Panc1 (cell line): ENCODE measurements at regions not wholly inside any gene's neighbourhood (a gene's known extent, or its start where the extent isn't known, plus 50 kb on each side); places are given as distances from the start of the nearest gene placed in this dataset.

ENCODE experiments used
- ATAC-seq: fragments of 200-7000 bp; cut with Tn5 transposase; 2 replicates; pipeline ENCODE4 v1.9.1; 2020; ENCODE audit warnings: mild to moderate bottlenecking, moderate library complexity
- BruUV-seq: library from RNA; stranded (reverse); fragments of 400-500 nt; replicated peaks from 2 replicates; lab custom pipeline; 2021; lab: Mats Ljungman, UMichigan
- CTCF ChIA-PET: fragments of 300-600 bp; sonication (Branson Sonifier 250); formaldehyde crosslinking; loops from one replicate; lab custom pipeline; 2022; ENCODE audit warnings: antibody characterized with exemption; lab: Charles Lee
- POLR2A ChIA-PET: fragments of 300-600 bp; sonication (Branson Sonifier 250); formaldehyde crosslinking; loops from one replicate; lab custom pipeline; 2022; ENCODE audit warnings: antibody characterized with exemption; lab: Charles Lee
- DNase-seq: peaks from one replicate; pipeline ENCODE4 v3.0.0-alpha.2; 2010; ENCODE audit warnings: low read depth, low spot score
- H3K27ac ChIP-seq: 2 replicates; pipeline ENCODE4 v1.5.1; 2011; ENCODE audit warnings: mild to moderate bottlenecking, low read length, inconsistent platforms
- H3K27me3 ChIP-seq: fragments of 200-500 bp; sonication (Bioruptor generic); 2 replicates; pipeline ENCODE4 v1.6.0; 2014; ENCODE audit warnings: low read length, inconsistent platforms; ENCODE audit not compliant: control insufficient read depth, insufficient read depth
- H3K36me3 ChIP-seq: fragments of 200-500 bp; sonication (Bioruptor generic); 2 replicates; pipeline ENCODE4 v1.5.1; 2014; ENCODE audit warnings: inconsistent platforms, mild to moderate bottlenecking, low read length, moderate library complexity; ENCODE audit not compliant: control insufficient read depth, insufficient read depth
- H3K4me1 ChIP-seq: 2 replicates; pipeline ENCODE4 v1.5.1; 2011; ENCODE audit warnings: inconsistent platforms, mild to moderate bottlenecking, low read length, moderate library complexity; ENCODE audit not compliant: control insufficient read depth, insufficient read depth
- H3K4me3 ChIP-seq, 2 experiments: 2 replicates each; pipeline ENCODE4 v1.5.1; 2011 to 2012; ENCODE audit warnings: low read depth in 2 of 2, low read length in 2 of 2, mild to moderate bottlenecking in 2 of 2, inconsistent platforms in 1 of 2, moderate library complexity in 1 of 2
- H3K9me3 ChIP-seq: fragments of 200-500 bp; sonication (Bioruptor generic); 2 replicates; pipeline ENCODE4 v1.5.1; 2014; ENCODE audit warnings: low read depth, mild to moderate bottlenecking, inconsistent platforms, low read length, moderate library complexity; ENCODE audit not compliant: control insufficient read depth, insufficient read depth
- POLR2AphosphoS5 ChIP-seq: IDR thresholded peaks from 2 replicates; pipeline ENCODE4 v1.6.1; 2012; ENCODE audit warnings: mild to moderate bottlenecking, low read depth, low read length, moderate library complexity
- REST ChIP-seq, 2 experiments: IDR thresholded peaks; 2 replicates each; pipeline ENCODE4 v1.6.1; 2011 to 2012; ENCODE audit warnings: low read depth in 2 of 2, control low read depth in 1 of 2, low read length in 1 of 2, mild to moderate bottlenecking in 1 of 2, moderate library complexity in 1 of 2; ENCODE audit not compliant: insufficient read depth in 1 of 2
- SIN3A ChIP-seq: IDR thresholded peaks from 2 replicates; pipeline ENCODE4 v1.6.1; 2012; ENCODE audit warnings: low read depth, mild to moderate bottlenecking, low read length, moderate library complexity, borderline replicate concordance; ENCODE audit not compliant: insufficient read depth
- TCF7L2 ChIP-seq: IDR thresholded peaks from 2 replicates; pipeline ENCODE4 v1.6.1; 2011; ENCODE audit warnings: mild to moderate bottlenecking, low read depth, low read length, inconsistent platforms
- in situ Hi-C: cut with HindIII; loops from 2 replicates; pipeline ENCODE4 v1.10.0; 2016; ENCODE audit warnings: low sequenced_read_pairs, low pct_unique_long_range_greater_than_20kb
- intact Hi-C: fragments of 100-400 bp; cut with micrococcal nuclease; formaldehyde crosslinking; loops from one replicate; pipeline ENCODE4 v1.10.0; 2022; ENCODE audit not compliant: unreplicated experiment
- TF ChIP-seq, protein P1 (sequence below): fragments of 450-650 bp; IDR thresholded peaks from 2 replicates; pipeline ENCODE4 v1.5.1; 2017; ENCODE audit warnings: mild to moderate bottlenecking

- CTCF ChIA-PET, result no interaction called here
- no TSS peak for BruUV-seq
- H3K4me3 ChIP-seq, result no peak overlapping the region
- no peak for ATAC-seq
- no peaks in the 10 kb centered on the region for H3K4me1 ChIP-seq
- DNase-seq, result no peak
- intact Hi-C loops (no loop called here), in situ Hi-C loops (no loop called here)
- H3K27ac ChIP-seq, result no peak overlapping the region
- POLR2A ChIA-PET, result no interaction called here
- TF ChIP-seq POLR2AphosphoS5 (no peak), SIN3A (no peak), REST (IDR thresholded peaks at IDR 0.05; ENCODE audit: insufficient read depth in 1 of 2, low read depth in 2 of 2, low read length in 1 of 2) (no peak), TCF7L2 (no peak)
- TF ChIP-seq, protein P1, sequence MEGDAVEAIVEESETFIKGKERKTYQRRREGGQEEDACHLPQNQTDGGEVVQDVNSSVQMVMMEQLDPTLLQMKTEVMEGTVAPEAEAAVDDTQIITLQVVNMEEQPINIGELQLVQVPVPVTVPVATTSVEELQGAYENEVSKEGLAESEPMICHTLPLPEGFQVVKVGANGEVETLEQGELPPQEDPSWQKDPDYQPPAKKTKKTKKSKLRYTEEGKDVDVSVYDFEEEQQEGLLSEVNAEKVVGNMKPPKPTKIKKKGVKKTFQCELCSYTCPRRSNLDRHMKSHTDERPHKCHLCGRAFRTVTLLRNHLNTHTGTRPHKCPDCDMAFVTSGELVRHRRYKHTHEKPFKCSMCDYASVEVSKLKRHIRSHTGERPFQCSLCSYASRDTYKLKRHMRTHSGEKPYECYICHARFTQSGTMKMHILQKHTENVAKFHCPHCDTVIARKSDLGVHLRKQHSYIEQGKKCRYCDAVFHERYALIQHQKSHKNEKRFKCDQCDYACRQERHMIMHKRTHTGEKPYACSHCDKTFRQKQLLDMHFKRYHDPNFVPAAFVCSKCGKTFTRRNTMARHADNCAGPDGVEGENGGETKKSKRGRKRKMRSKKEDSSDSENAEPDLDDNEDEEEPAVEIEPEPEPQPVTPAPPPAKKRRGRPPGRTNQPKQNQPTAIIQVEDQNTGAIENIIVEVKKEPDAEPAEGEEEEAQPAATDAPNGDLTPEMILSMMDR, result no peak
- no peaks in the 10 kb centered on the region for H3K27me3 ChIP-seq
- H3K36me3 ChIP-seq, result no peaks in the 10 kb centered on the region
- no peaks in the 10 kb centered on the region for H3K9me3 ChIP-seq
Measured at GRCh38 chr1:195769461-195769860, 838.8 kb downstream of the KCNT2 start.

DNA sequence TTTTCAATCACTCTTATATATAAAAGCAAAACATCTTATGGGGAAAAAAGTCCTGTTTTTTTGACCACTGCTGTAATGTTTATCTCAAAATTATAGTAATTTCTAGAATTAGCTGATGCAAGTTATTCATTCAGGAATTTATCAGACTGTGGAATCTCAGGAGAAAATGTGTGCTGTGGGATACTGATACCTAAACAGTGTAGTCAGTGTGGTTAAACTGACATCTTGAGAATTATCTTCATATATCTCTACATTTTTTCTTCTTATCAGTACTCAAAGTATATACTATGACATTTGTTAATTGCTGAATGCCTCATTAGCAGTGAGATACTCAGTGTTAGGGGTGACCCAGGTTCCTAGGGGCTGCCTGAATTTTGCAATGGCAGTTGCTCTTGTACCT lies 839.3 kb downstream of the KCNT2 start:
- in situ Hi-C loops (no loop called here), intact Hi-C loops (no loop called here)
- H3K27me3 ChIP-seq, result no peaks in the 10 kb centered on the region
- no TSS peak for BruUV-seq
- no peaks in the 10 kb centered on the region for H3K9me3 ChIP-seq
- H3K36me3 ChIP-seq, result no peaks in the 10 kb centered on the region
- TF ChIP-seq SIN3A (no peak), POLR2AphosphoS5 (no peak), REST (IDR thresholded peaks at IDR 0.05; ENCODE audit: insufficient read depth in 1 of 2, low read depth in 2 of 2, low read length in 1 of 2) (no peak), TCF7L2 (no peak)
- TF ChIP-seq, protein P1, result no peak
- CTCF ChIA-PET, result no interaction called here
- no peak overlapping the region for H3K27ac ChIP-seq
- H3K4me1 ChIP-seq, result 0 out of 2 replicates have a peak, but pooled peaks cover under 1% of the 10 kb centered on the region
- no peak overlapping the region for H3K4me3 ChIP-seq
- POLR2A ChIA-PET, result no interaction called here
- ATAC-seq (no peak), DNase-seq (no peak)
